H1 (cell line): ENCODE measurements at regions not wholly inside any gene's neighbourhood (a gene's known extent, or its start where the extent isn't known, plus 50 kb on each side); places are given as distances from the start of the nearest gene placed in this dataset.
A peak's percentile ranks its signal among the peaks of the same experiment; 100 is the strongest.

Experiments used
- CTCF ChIA-PET: fragments of 300-600 bp; sonication (Branson Sonifier 250); formaldehyde crosslinking; loops from one replicate; lab custom pipeline; 2021; ENCODE audit not compliant: partially characterized antibody; lab: Charles Lee
- POLR2A ChIA-PET: fragments of 300-600 bp; sonication (Branson Sonifier 250); formaldehyde crosslinking; loops from one replicate; lab custom pipeline; 2021; ENCODE audit warnings: inconsistent platforms; ENCODE audit not compliant: partially characterized antibody; lab: Charles Lee
- DNase-seq, 2 experiments: peaks; one replicate each; pipeline versions ENCODE4 v3.0.0 to v3.0.0-alpha.2; 2010 to 2022; ENCODE audit warnings: low spot score in 2 of 2, low read depth in 1 of 2, mixed read lengths in 1 of 2
- FAIRE-seq: peaks from 2 replicates; lab custom pipeline; 2011; peaks lifted over from hg19 to GRCh38; lab: Jason Lieb, UNC
- H2AFZ ChIP-seq: 2 replicates; pipeline ENCODE4 v1.8.1; 2012; ENCODE audit warnings: low read length, inconsistent platforms
- H2AK5ac ChIP-seq: 2 replicates; pipeline ENCODE4 v1.6.1; 2013; ENCODE audit warnings: low read depth, low read length
- H2BK120ac ChIP-seq: replicated peaks from 2 replicates; pipeline ENCODE3; 2013; ENCODE audit warnings: low read depth, low read length, inconsistent platforms
- H2BK12ac ChIP-seq: 2 replicates; pipeline ENCODE4 v1.6.1; 2013; ENCODE audit warnings: low read depth, low read length
- H2BK15ac ChIP-seq: 2 replicates; pipeline ENCODE4 v1.6.1; 2013; ENCODE audit warnings: low read length
- H2BK20ac ChIP-seq: 2 replicates; pipeline ENCODE4 v1.6.1; 2013; ENCODE audit warnings: low read length
- H2BK5ac ChIP-seq: 2 replicates; pipeline ENCODE4 v1.6.1; 2013; ENCODE audit warnings: low read depth, low read length
- H3K14ac ChIP-seq: 2 replicates; pipeline ENCODE4 v1.6.1; 2013; ENCODE audit warnings: inconsistent platforms; ENCODE audit not compliant: insufficient read length
- H3K18ac ChIP-seq: 2 replicates; pipeline ENCODE4 v1.6.1; 2013; ENCODE audit warnings: low read length; ENCODE audit errors: extremely low read depth
- H3K23ac ChIP-seq: 2 replicates; pipeline ENCODE4 v1.6.1; 2013; ENCODE audit warnings: inconsistent platforms; ENCODE audit not compliant: insufficient read length
- H3K23me2 ChIP-seq: 2 replicates; pipeline ENCODE4 v1.6.1; 2013; ENCODE audit warnings: low read depth, low read length
- H3K27ac ChIP-seq: 2 replicates; pipeline ENCODE4 v1.6.1; 2011; ENCODE audit warnings: low read depth, low read length, inconsistent platforms
- H3K27me3 ChIP-seq, 4 experiments: replicated peaks in 1 of 4; 1 replicate in 1 of 4; 2 replicates in 3 of 4; pipeline versions ENCODE4 v1.6.1 to v1.8.1; 2011 to 2013; ENCODE audit warnings: low read length in 3 of 4, mild to moderate bottlenecking in 3 of 4, inconsistent platforms in 2 of 4, mixed read lengths in 2 of 4, moderate library complexity in 1 of 4; ENCODE audit not compliant: control insufficient read depth in 3 of 4, insufficient read depth in 3 of 4; ENCODE audit errors: extremely low read depth in 1 of 4
- H3K36me3 ChIP-seq, 4 experiments: 2 replicates each; pipeline versions ENCODE4 v1.6.1 to v1.8.1; 2011 to 2013; ENCODE audit warnings: mild to moderate bottlenecking in 4 of 4, low read length in 3 of 4, moderate library complexity in 2 of 4, control low read depth in 1 of 4, inconsistent platforms in 1 of 4; ENCODE audit not compliant: insufficient read depth in 4 of 4, control insufficient read depth in 2 of 4
- H3K4ac ChIP-seq: replicated peaks from 2 replicates; pipeline ENCODE3; 2013; ENCODE audit warnings: low read length, low read depth, mixed read lengths, inconsistent platforms; ENCODE audit not compliant: insufficient read length
- H3K4me1 ChIP-seq, 4 experiments: replicated peaks in 1 of 4; 1 replicate in 1 of 4; 2 replicates in 3 of 4; pipeline versions ENCODE4 v1.6.1 to v1.8.1; 2011 to 2013; ENCODE audit warnings: low read length in 3 of 4, inconsistent platforms in 2 of 4, mixed read lengths in 1 of 4; ENCODE audit not compliant: insufficient read depth in 4 of 4, control insufficient read depth in 3 of 4
- H3K4me2 ChIP-seq, 2 experiments: 2 replicates each; pipeline versions ENCODE4 v1.6.1 to v1.8.1; 2011 to 2013; ENCODE audit warnings: low read depth in 2 of 2, low read length in 2 of 2, control low read depth in 1 of 2, inconsistent platforms in 1 of 2, mild to moderate bottlenecking in 1 of 2; ENCODE audit not compliant: insufficient read depth in 1 of 2
- H3K4me3 ChIP-seq, 4 experiments: fragments of 200-600, 300-600 bp in 1 of 4; sonication (generic), shearing (Covaris generic), sonication (Bioruptor Twin) in 1 of 4; 2 replicates each; pipeline versions ENCODE4 v1.5.1 to v1.8.1; 2011 to 2016; ENCODE audit warnings: low read length in 4 of 4, low read depth in 3 of 4, control low read depth in 2 of 4, inconsistent platforms in 2 of 4, mild to moderate bottlenecking in 2 of 4, mixed read lengths in 1 of 4, moderate library complexity in 1 of 4; ENCODE audit not compliant: insufficient read depth in 2 of 4; ENCODE audit errors: extremely low read depth in 1 of 4
- H3K56ac ChIP-seq: replicated peaks from 2 replicates; pipeline ENCODE3; 2013; ENCODE audit warnings: low read depth, mild to moderate bottlenecking, mixed read lengths, low read length, inconsistent platforms; ENCODE audit not compliant: insufficient read length
- H3K79me1 ChIP-seq: 2 replicates; pipeline ENCODE4 v1.6.1; 2013; ENCODE audit warnings: low read depth, low read length, control low read depth
- H3K79me2 ChIP-seq, 2 experiments: 2 replicates each; pipeline versions ENCODE4 v1.6.1 to v1.8.1; 2012 to 2013; ENCODE audit warnings: low read length in 2 of 2, mild to moderate bottlenecking in 2 of 2, inconsistent platforms in 1 of 2; ENCODE audit not compliant: insufficient read depth in 2 of 2, control insufficient read depth in 1 of 2
- H3K9ac ChIP-seq, 4 experiments: replicated peaks in 1 of 4; 1 replicate in 1 of 4; 2 replicates in 3 of 4; pipeline versions ENCODE4 v1.6.1 to v1.8.1; 2011 to 2013; ENCODE audit warnings: low read depth in 3 of 4, low read length in 3 of 4, control low read depth in 2 of 4, mild to moderate bottlenecking in 2 of 4, moderate library complexity in 2 of 4, inconsistent platforms in 1 of 4; ENCODE audit errors: extremely low read depth in 1 of 4
- H3K9me3 ChIP-seq, 2 experiments: 2 replicates each; pipeline versions ENCODE4 v1.6.1 to v1.8.1; 2012 to 2013; ENCODE audit warnings: mild to moderate bottlenecking in 2 of 2, moderate library complexity in 2 of 2, control low read depth in 1 of 2, inconsistent platforms in 1 of 2, low read depth in 1 of 2, low read length in 1 of 2, mixed read lengths in 1 of 2; ENCODE audit not compliant: insufficient read depth in 2 of 2
- H4K20me1 ChIP-seq, 2 experiments: replicated peaks in 1 of 2; 2 replicates each; pipeline versions ENCODE3 to v1.8.1; 2011 to 2013; ENCODE audit warnings: inconsistent platforms in 2 of 2, low read length in 2 of 2, mild to moderate bottlenecking in 1 of 2; ENCODE audit not compliant: insufficient read depth in 2 of 2, control insufficient read depth in 1 of 2
- H4K5ac ChIP-seq: 2 replicates; pipeline ENCODE4 v1.6.1; 2013; ENCODE audit warnings: low read length, low read depth, mixed read lengths, inconsistent platforms; ENCODE audit not compliant: insufficient read length
- H4K8ac ChIP-seq: 2 replicates; pipeline ENCODE4 v1.8.0; 2013; ENCODE audit warnings: mild to moderate bottlenecking, moderate library complexity, low read length, inconsistent platforms; ENCODE audit not compliant: insufficient read depth; ENCODE audit errors: extremely low read depth
- H4K91ac ChIP-seq: replicated peaks from 2 replicates; pipeline ENCODE3; 2013; ENCODE audit warnings: low read length, mixed read lengths, inconsistent platforms; ENCODE audit not compliant: insufficient read length
- ATF3 ChIP-seq: IDR thresholded peaks from 2 replicates; pipeline ENCODE4 v1.6.1; 2011; ENCODE audit warnings: low read depth, mild to moderate bottlenecking, low read length; ENCODE audit not compliant: insufficient read depth
- CBX8 ChIP-seq: fragments of 300-800, 300-1000 bp; sonication (generic); IDR thresholded peaks from 2 replicates; pipeline ENCODE4 v1.7.1; 2016; ENCODE audit warnings: low read depth, low read length, borderline replicate concordance
- CTBP2 ChIP-seq: IDR thresholded peaks from 2 replicates; pipeline ENCODE4 v1.7.0; 2011; ENCODE audit warnings: borderline replicate concordance, mild to moderate bottlenecking, moderate library complexity, mixed read lengths, low read length; ENCODE audit not compliant: insufficient read depth, insufficient read length
- GABPA ChIP-seq: IDR thresholded peaks from 2 replicates; pipeline ENCODE4 v1.6.1; 2011; ENCODE audit warnings: mild to moderate bottlenecking, low read length, moderate library complexity, borderline replicate concordance; ENCODE audit not compliant: insufficient read depth
- GTF2F1 ChIP-seq: IDR thresholded peaks from 2 replicates; pipeline ENCODE4 v1.6.1; 2012; ENCODE audit warnings: low read depth, low read length, improper control_type of control experiment, borderline replicate concordance
- KDM4A ChIP-seq: IDR thresholded peaks from one replicate; pipeline ENCODE4 v1.7.1; 2012; ENCODE audit warnings: low read depth, mild to moderate bottlenecking, moderate library complexity, low read length, inconsistent platforms; ENCODE audit not compliant: severe bottlenecking
- RBBP5 ChIP-seq: IDR thresholded peaks from 2 replicates; pipeline ENCODE4 v1.7.1; 2012; ENCODE audit warnings: low read depth, mild to moderate bottlenecking, inconsistent platforms, low read length, moderate library complexity, borderline replicate concordance
- RFX5 ChIP-seq: IDR thresholded peaks from 2 replicates; pipeline ENCODE4 v1.6.1; 2011; ENCODE audit warnings: low read depth, low read length, improper control_type of control experiment, borderline replicate concordance
- SUZ12 ChIP-seq: fragments of 200-600 bp; sonication (generic); IDR thresholded peaks from 2 replicates; pipeline ENCODE4 v1.6.1; 2012; ENCODE audit warnings: mild to moderate bottlenecking, inconsistent platforms, low read length, moderate library complexity, mixed read lengths
- WGBS, 2 experiments: shearing (Covaris generic) in 1 of 2; methylation state at CpG; one replicate each; pipeline versions ENCODE4 v1.1.6 to v1.1.7; 2013 to 2015; ENCODE audit warnings: low lambda C conversion rate in 2 of 2, mixed read lengths in 2 of 2, inconsistent platforms in 1 of 2, low coverage in 1 of 2, missing lambda C conversion rate in 1 of 2; ENCODE audit not compliant: insufficient replicate concordance in 2 of 2, insufficient coverage in 1 of 2, insufficient read length in 1 of 2; ENCODE audit errors: extremely low coverage in 1 of 2, missing lambda C conversion rate in 1 of 2; 5-methylcytosine and 5-hydroxymethylcytosine counted together

- Histone ChIP-seq H3K23ac (no peak overlapping the region), H4K20me1 (no peaks in the 10 kb centered on the region), H3K4me1 (peaks cover 8 to 19% (median 11%) of the 10 kb centered on the region in 4 experiments), H3K36me3 (no peaks in the 10 kb centered on the region), H3K18ac (peak overlapping the region; percentile 55; the same call in 1 of the 2 replicates), H2BK12ac (peak overlapping the region; percentile 94), H4K91ac (peak overlapping the region; percentile 46), H3K4me3 (no peak overlapping the region), H3K9ac (no peak overlapping the region), H3K27ac (no peak overlapping the region), H3K4me2 (peak overlapping the region; percentile 21 to 40; a peak in 2 of 4 replicates), H2BK5ac (peak overlapping the region; percentile 77; the same call in 1 of the 2 replicates), H3K9me3 (peaks cover 0 to 6% of the 10 kb centered on the region in 2 experiments; a peak in 2 of 4 replicates), H2AFZ (no peak overlapping the region), H3K4ac (no peak overlapping the region), H2BK15ac (peak overlapping the region; percentile 95), H3K27me3 (no peaks in the 10 kb centered on the region; a peak in 2 of 7 replicates), H2BK120ac (peak overlapping the region; percentile 29), H3K14ac (no peak overlapping the region), H3K23me2 (no peaks in the 10 kb centered on the region), H3K79me1 (no peaks in the 10 kb centered on the region), H3K56ac (no peak overlapping the region), H2BK20ac (peak overlapping the region; percentile 74; the same call in 1 of the 2 replicates), H4K5ac (no peak overlapping the region), H3K79me2 (no peaks in the 10 kb centered on the region), H2AK5ac (peak overlapping the region; percentile 95; the same call in 1 of the 2 replicates), H4K8ac (no peak overlapping the region)
- 88% methylated on average over 5 of the region's 5 CpGs; no CpG with 5 or more reads in 1 of the 2 experiments for WGBS, 2 experiments
- no peak for FAIRE-seq
- DNase-seq: no peak
- CTCF ChIA-PET: no interaction called here
- POLR2A ChIA-PET: interaction anchor here (0.6 kb wide), 1 partner anchor 257 kb away, joined by 3 read pairs; no protein-coding TSS in a partner anchor
- TF ChIP-seq GTF2F1: no peak
- TF ChIP-seq RBBP5: no peak
- TF ChIP-seq CBX8: no peak
- TF ChIP-seq CTBP2: no peak
- no peak for TF ChIP-seq RFX5
- no peak for TF ChIP-seq GABPA
- no peak for TF ChIP-seq ATF3
- TF ChIP-seq KDM4A: no peak
- TF ChIP-seq SUZ12: no peak
Observed at GRCh38 chr9:135199489-135199888, 112.0 kb downstream of the OLFM1 start.
